Liver (tissue), 3 donors: ENCODE measurements at regions not wholly inside any gene's neighbourhood (a gene's known extent, or its start where the extent isn't known, plus 50 kb on each side); places are given as distances from the start of the nearest gene placed in this dataset.

Experiments used
- GABPA ChIP-seq, 2 donors: IDR thresholded peaks in 1 of 2; conservative IDR thresholded peaks in 1 of 2; 2 replicates each; pipeline ENCODE4 v1.6.1; 2016; ENCODE audit warnings: antibody characterized with exemption in 2 of 2, mild to moderate bottlenecking in 1 of 2, moderate library complexity in 1 of 2
- JUND ChIP-seq, 2 donors: IDR thresholded peaks; 2 replicates each; pipeline ENCODE4 v1.6.1; 2016; ENCODE audit warnings: antibody characterized with exemption in 2 of 2
- RAD21 ChIP-seq, 2 donors: IDR thresholded peaks; 2 replicates each; pipeline ENCODE4 v1.6.1; 2016; ENCODE audit warnings: antibody characterized with exemption in 2 of 2, mild to moderate bottlenecking in 2 of 2
- RXRA ChIP-seq, 2 donors: IDR thresholded peaks; 2 replicates each; pipeline ENCODE4 v1.6.1; 2017 to 2018; ENCODE audit warnings: antibody characterized with exemption in 2 of 2, mild to moderate bottlenecking in 1 of 2
- YY1 ChIP-seq: IDR thresholded peaks from 2 replicates; pipeline ENCODE4 v1.6.1; 2016; ENCODE audit warnings: antibody characterized with exemption, mild to moderate bottlenecking
- TF ChIP-seq, protein P1 (sequence below): fragments of 150-350 bp; IDR thresholded peaks from 2 replicates; pipeline ENCODE4 v1.5.1; 2017; ENCODE audit warnings: improper control_type of control experiment, low read depth, low read length; ENCODE audit not compliant: missing input control
- donor health status: healthy.
- donor health status: healthy.

DNA sequence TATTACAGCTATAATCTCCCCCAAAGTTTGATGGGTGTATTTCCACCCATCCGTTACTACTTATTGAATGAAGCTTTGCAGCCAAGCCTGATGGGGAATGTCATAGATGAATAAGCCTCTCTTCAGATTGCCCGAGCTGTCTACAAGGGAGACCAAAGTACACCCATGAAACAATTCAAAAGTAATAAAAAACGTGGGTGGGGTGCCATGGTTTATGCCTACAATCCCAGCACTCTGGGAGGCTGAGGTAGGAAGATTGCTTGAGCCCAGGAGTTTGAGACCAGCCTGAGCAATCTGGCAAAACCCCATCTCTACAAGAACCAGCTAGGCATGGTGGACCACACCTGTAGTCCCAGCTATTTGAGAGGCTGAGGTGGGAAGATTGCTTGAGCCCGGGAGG, 419.2 kb downstream of the FGF9 start:
- TF ChIP-seq RXRA (IDR thresholded peaks at IDR 0.05), result no peak
- TF ChIP-seq, protein P1, sequence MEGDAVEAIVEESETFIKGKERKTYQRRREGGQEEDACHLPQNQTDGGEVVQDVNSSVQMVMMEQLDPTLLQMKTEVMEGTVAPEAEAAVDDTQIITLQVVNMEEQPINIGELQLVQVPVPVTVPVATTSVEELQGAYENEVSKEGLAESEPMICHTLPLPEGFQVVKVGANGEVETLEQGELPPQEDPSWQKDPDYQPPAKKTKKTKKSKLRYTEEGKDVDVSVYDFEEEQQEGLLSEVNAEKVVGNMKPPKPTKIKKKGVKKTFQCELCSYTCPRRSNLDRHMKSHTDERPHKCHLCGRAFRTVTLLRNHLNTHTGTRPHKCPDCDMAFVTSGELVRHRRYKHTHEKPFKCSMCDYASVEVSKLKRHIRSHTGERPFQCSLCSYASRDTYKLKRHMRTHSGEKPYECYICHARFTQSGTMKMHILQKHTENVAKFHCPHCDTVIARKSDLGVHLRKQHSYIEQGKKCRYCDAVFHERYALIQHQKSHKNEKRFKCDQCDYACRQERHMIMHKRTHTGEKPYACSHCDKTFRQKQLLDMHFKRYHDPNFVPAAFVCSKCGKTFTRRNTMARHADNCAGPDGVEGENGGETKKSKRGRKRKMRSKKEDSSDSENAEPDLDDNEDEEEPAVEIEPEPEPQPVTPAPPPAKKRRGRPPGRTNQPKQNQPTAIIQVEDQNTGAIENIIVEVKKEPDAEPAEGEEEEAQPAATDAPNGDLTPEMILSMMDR, result no peak
- TF ChIP-seq RAD21 (IDR thresholded peaks at IDR 0.05), result no peak
- no peak for TF ChIP-seq YY1
- no peak for TF ChIP-seq GABPA (IDR thresholded peaks at IDR 0.05 in 1 of 2, conservative IDR thresholded peaks at IDR 0.05 in 1 of 2)
- no peak for TF ChIP-seq JUND (IDR thresholded peaks at IDR 0.05)
